HCT116 (cell line): ENCODE measurements at regions not wholly inside any gene's neighbourhood (a gene's known extent, or its start where the extent isn't known, plus 50 kb on each side); places are given as distances from the start of the nearest gene placed in this dataset.

Source experiments
- ATAC-seq: fragments of 200-7000 bp; cut with Tn5 transposase; 2 replicates; pipeline ENCODE4 v1.9.1; 2020; ENCODE audit warnings: mild to moderate bottlenecking, moderate library complexity
- BruUV-seq: library from RNA; stranded (reverse); fragments of 400-500 nt; replicated peaks from 2 replicates; lab custom pipeline; 2021; lab: Mats Ljungman, UMichigan
- CTCF ChIA-PET: fragments of 300-600 bp; sonication (Branson Sonifier 250); formaldehyde crosslinking; loops from one replicate; lab custom pipeline; 2021; ENCODE audit warnings: antibody characterized with exemption; lab: Charles Lee
- POLR2A ChIA-PET: fragments of 300-600, 350-600 bp; sonication (Branson Sonifier 250); formaldehyde crosslinking; loops from one replicate; lab custom pipeline; 2021; ENCODE audit warnings: antibody characterized with exemption; lab: Charles Lee
- RAD21 ChIA-PET, 2 experiments: fragments of 300-600 bp; sonication (Branson Sonifier 250); formaldehyde crosslinking; loops; one replicate each; lab custom pipeline; 2023; ENCODE audit warnings: low total read pairs in 2 of 2; ENCODE audit not compliant: uncharacterized antibody in 2 of 2, unreplicated experiment in 2 of 2, low non-redundant PET in 1 of 2; lab: Charles Lee
- DNase-seq: peaks from one replicate; pipeline ENCODE4 v3.0.0-alpha.2; 2010; ENCODE audit warnings: low read depth, low spot score
- H2AFZ ChIP-seq: fragments of 200-600 bp; shearing (Covaris generic), sonication (generic); 2 replicates; pipeline ENCODE4 v1.6.1; 2017; ENCODE audit warnings: low read depth, mixed run types, mixed read lengths, antibody characterized with exemption, low read length; ENCODE audit not compliant: poor library complexity, severe bottlenecking
- H3K27ac ChIP-seq: 2 replicates; pipeline ENCODE4 v1.5.1; 2012; ENCODE audit warnings: low read depth, low read length
- H3K27me3 ChIP-seq: fragments of 200-600 bp; sonication (generic); 2 replicates; pipeline ENCODE4 v1.6.1; 2016; ENCODE audit warnings: mixed run types, low read length, mixed read lengths; ENCODE audit not compliant: insufficient read depth
- H3K36me3 ChIP-seq, 2 experiments: fragments of 200-500 bp in 1 of 2; fragments of 200-600 bp in 1 of 2; sonication (Bioruptor generic) in 1 of 2; sonication (generic) in 1 of 2; 2 replicates each; pipeline versions ENCODE4 v1.5.1 to v1.6.1; 2014 to 2016; ENCODE audit warnings: low read length in 2 of 2, inconsistent platforms in 1 of 2, mixed read lengths in 1 of 2, mixed run types in 1 of 2; ENCODE audit not compliant: insufficient read depth in 2 of 2, control insufficient read depth in 1 of 2
- H3K4me1 ChIP-seq, 2 experiments: fragments of 200-600 bp in 1 of 2; sonication (generic) in 1 of 2; 2 replicates each; pipeline versions ENCODE4 v1.5.1 to v1.6.1; 2012 to 2017; ENCODE audit warnings: low read length in 2 of 2, inconsistent platforms in 1 of 2, mild to moderate bottlenecking in 1 of 2, mixed read lengths in 1 of 2, mixed run types in 1 of 2, moderate library complexity in 1 of 2; ENCODE audit not compliant: insufficient read depth in 2 of 2, control insufficient read depth in 1 of 2
- H3K4me2 ChIP-seq: fragments of 200-600 bp; sonication (generic); 2 replicates; pipeline ENCODE4 v1.6.1; 2017; ENCODE audit warnings: mixed run types, low read length, mixed read lengths
- H3K4me3 ChIP-seq, 2 experiments: fragments of 200-600 bp in 1 of 2; sonication (generic) in 1 of 2; replicated peaks in 1 of 2; 2 replicates each; pipeline ENCODE4 v1.5.1; 2011 to 2016; ENCODE audit warnings: low read length in 2 of 2, control low read depth in 1 of 2, low read depth in 1 of 2, mild to moderate bottlenecking in 1 of 2, mixed read lengths in 1 of 2, mixed run types in 1 of 2
- H3K79me2 ChIP-seq: fragments of 200-600 bp; sonication (generic); 2 replicates; pipeline ENCODE4 v1.6.1; 2017; ENCODE audit warnings: mild to moderate bottlenecking, mixed run types, low read length, moderate library complexity, mixed read lengths; ENCODE audit not compliant: insufficient read depth
- H3K9ac ChIP-seq: fragments of 200-600 bp; sonication (generic); 2 replicates; pipeline ENCODE4 v1.6.1; 2016; ENCODE audit warnings: low read length, mixed read lengths
- H3K9me2 ChIP-seq: fragments of 200-600 bp; sonication (generic), shearing (Covaris generic); 2 replicates; pipeline ENCODE4 v1.6.1; 2017; ENCODE audit warnings: mixed run types, mild to moderate bottlenecking, moderate library complexity; ENCODE audit not compliant: insufficient read depth
- H3K9me3 ChIP-seq, 2 experiments: fragments of 200-500 bp in 1 of 2; fragments of 200-600 bp in 1 of 2; sonication (Bioruptor generic) in 1 of 2; sonication (generic) in 1 of 2; 2 replicates each; pipeline ENCODE4 v1.6.1; 2014 to 2017; ENCODE audit warnings: low read length in 2 of 2, mixed read lengths in 2 of 2, inconsistent platforms in 1 of 2, low read depth in 1 of 2, mild to moderate bottlenecking in 1 of 2, mixed run types in 1 of 2, moderate library complexity in 1 of 2; ENCODE audit not compliant: control insufficient read depth in 1 of 2, insufficient read depth in 1 of 2
- H4K20me1 ChIP-seq: fragments of 200-600 bp; sonication (generic), shearing (Covaris generic); 2 replicates; pipeline ENCODE4 v1.6.1; 2017; ENCODE audit warnings: mixed run types, mild to moderate bottlenecking, moderate library complexity; ENCODE audit not compliant: insufficient read depth
- CEBPB ChIP-seq: IDR thresholded peaks from 2 replicates; pipeline ENCODE4 v1.6.1; 2012; ENCODE audit warnings: low read depth
- CTCF ChIP-seq, 3 experiments: fragments of 200-600 bp in 1 of 3; sonication (generic) in 1 of 3; IDR thresholded peaks in 2 of 3; conservative IDR thresholded peaks in 1 of 3; 2 replicates each; pipeline ENCODE4 v1.5.1; 2012 to 2017; ENCODE audit warnings: low read depth in 2 of 3, low read length in 2 of 3, antibody characterized with exemption in 1 of 3, borderline replicate concordance in 1 of 3, control low read depth in 1 of 3, mild to moderate bottlenecking in 1 of 3, mixed read lengths in 1 of 3, mixed run types in 1 of 3, moderate library complexity in 1 of 3; ENCODE audit not compliant: insufficient read depth in 1 of 3
- EGR1 ChIP-seq: IDR thresholded peaks from 2 replicates; pipeline ENCODE4 v1.6.1; 2012; ENCODE audit warnings: low read depth
- ELF1 ChIP-seq: IDR thresholded peaks from 2 replicates; pipeline ENCODE4 v1.6.1; 2012; ENCODE audit warnings: low read depth, borderline replicate concordance
- EZH2 ChIP-seq: fragments of 200-600 bp; sonication (generic); IDR thresholded peaks from 2 replicates; pipeline ENCODE4 v1.6.1; 2017; ENCODE audit warnings: antibody characterized with exemption, mixed run types
- EZH2phosphoT487 ChIP-seq: fragments of 200-600 bp; IDR thresholded peaks from 2 replicates; pipeline ENCODE4 v1.6.1; 2018; ENCODE audit warnings: antibody characterized with exemption, borderline replicate concordance
- FOSL1 ChIP-seq: IDR thresholded peaks from 2 replicates; pipeline ENCODE4 v1.6.1; 2012; ENCODE audit warnings: low read depth
- JUND ChIP-seq: IDR thresholded peaks from 2 replicates; pipeline ENCODE4 v1.6.1; 2012
- MAX ChIP-seq: IDR thresholded peaks from 2 replicates; pipeline ENCODE4 v1.6.1; 2012
- POLR2A ChIP-seq: IDR thresholded peaks from 2 replicates; pipeline ENCODE4 v1.7.0; 2011; ENCODE audit warnings: borderline replicate concordance; ENCODE audit not compliant: insufficient read depth, insufficient read length; ENCODE audit errors: extremely low read depth
- POLR2AphosphoS5 ChIP-seq: IDR thresholded peaks from 2 replicates; pipeline ENCODE4 v1.6.1; 2011; ENCODE audit warnings: mild to moderate bottlenecking, low read depth, low read length, moderate library complexity
- RAD21 ChIP-seq: IDR thresholded peaks from 2 replicates; pipeline ENCODE4 v1.6.1; 2012; ENCODE audit warnings: low read depth, mild to moderate bottlenecking
- REST ChIP-seq: IDR thresholded peaks from 2 replicates; pipeline ENCODE4 v1.6.1; 2012; ENCODE audit warnings: low read depth
- SIN3A ChIP-seq: IDR thresholded peaks from 2 replicates; pipeline ENCODE4 v1.6.1; 2012; ENCODE audit warnings: low read depth
- SP1 ChIP-seq: IDR thresholded peaks from 2 replicates; pipeline ENCODE4 v1.6.1; 2012; ENCODE audit warnings: low read depth
- SRF ChIP-seq: IDR thresholded peaks from 2 replicates; pipeline ENCODE4 v1.6.1; 2012; ENCODE audit warnings: low read depth
- TCF7L2 ChIP-seq: IDR thresholded peaks from 2 replicates; pipeline ENCODE4 v1.7.0; 2011; ENCODE audit warnings: borderline replicate concordance, inconsistent platforms; ENCODE audit not compliant: insufficient read depth, insufficient read length; ENCODE audit errors: extremely low read depth
- ZBTB33 ChIP-seq: IDR thresholded peaks from 2 replicates; pipeline ENCODE4 v1.6.1; 2011; ENCODE audit warnings: mild to moderate bottlenecking, low read length, moderate library complexity; ENCODE audit not compliant: insufficient replicate concordance; ENCODE audit errors: extremely low read depth
- ZNF274 ChIP-seq: fragments of 200-500 bp; sonication (Bioruptor generic); IDR thresholded peaks from 2 replicates; pipeline ENCODE4 v1.6.1; 2014; ENCODE audit warnings: mild to moderate bottlenecking, low read depth, low read length, inconsistent platforms
- intact Hi-C: fragments of 100-400 bp; cut with micrococcal nuclease; formaldehyde crosslinking; loops from 2 replicates; pipeline ENCODE4 v1.10.0; 2022

- CTCF ChIA-PET = no interaction called here
Measured at GRCh38 chr7:156475179-156475578, 165.4 kb upstream of the RNF32 start.

More at GRCh38 chr7:156475179-156475578, 165.4 kb upstream of the RNF32 start:
- peaks cover 4% of the 10 kb centered on the region for H3K27me3 ChIP-seq
- H3K9me3 ChIP-seq = no peaks in the 10 kb centered on the region
- no peak overlapping the region for H3K4me3 ChIP-seq
- intact Hi-C loops = no loop called here
- RAD21 ChIA-PET = no interaction called here
- H3K36me3 ChIP-seq = no peaks in the 10 kb centered on the region
- BruUV-seq = no TSS peak
- POLR2A ChIA-PET = no interaction called here
- H3K4me2 ChIP-seq = peak overlapping the region; percentile 37; the same call in 1 of the 2 replicates
- H3K79me2 ChIP-seq = no peaks in the 10 kb centered on the region
- DNase-seq (no peak), ATAC-seq (no peak)
- H3K27ac ChIP-seq = no peak overlapping the region
- TF ChIP-seq JUND = no peak
- no peak for TF ChIP-seq MAX
- TF ChIP-seq SP1 = no peak
- TF ChIP-seq ZNF274 = no peak
- TF ChIP-seq FOSL1 = no peak
- TF ChIP-seq EZH2 = no peak
- TF ChIP-seq TCF7L2 = no peak
- TF ChIP-seq EZH2phosphoT487 = no peak
- TF ChIP-seq POLR2A = no peak
- TF ChIP-seq SIN3A = no peak
- no peak for TF ChIP-seq ELF1
- no peak for TF ChIP-seq RAD21
- no peak for TF ChIP-seq EGR1
- TF ChIP-seq REST = no peak
- TF ChIP-seq SRF = no peak
- no peak for TF ChIP-seq POLR2AphosphoS5
- no peak for TF ChIP-seq CTCF (IDR thresholded peaks at IDR 0.05 in 2 of 3, conservative IDR thresholded peaks at IDR 0.05 in 1 of 3; ENCODE audit: borderline replicate concordance in 1 of 3, insufficient read depth in 1 of 3, low read depth in 2 of 3, low read length in 2 of 3)
- no peak for TF ChIP-seq ZBTB33
- TF ChIP-seq CEBPB = no peak
- H2AFZ ChIP-seq = peak overlapping the region; percentile 20
- peaks cover 0 to 19% of the 10 kb centered on the region in 2 experiments; a peak in 2 of 4 replicates for H3K4me1 ChIP-seq
- H3K9ac ChIP-seq = no peak overlapping the region
- H4K20me1 ChIP-seq = no peaks in the 10 kb centered on the region
- H3K9me2 ChIP-seq = no peaks in the 10 kb centered on the region
